Esophagus (tissue), 2 donors: ENCODE measurements at regions not wholly inside any gene's neighbourhood (a gene's known extent, or its start where the extent isn't known, plus 50 kb on each side); places are given as distances from the start of the nearest gene placed in this dataset.

ENCODE experiments used
- H3K27ac ChIP-seq, 2 donors: one replicate each; pipeline ENCODE4 v1.5.1; 2013; ENCODE audit warnings: low read depth in 2 of 2, mild to moderate bottlenecking in 2 of 2, inconsistent platforms in 1 of 2, low read length in 1 of 2, moderate library complexity in 1 of 2
- H3K27me3 ChIP-seq, 2 donors: one replicate each; pipeline ENCODE4 v1.6.1; 2013; ENCODE audit warnings: low read length in 2 of 2, control low read depth in 1 of 2, mild to moderate bottlenecking in 1 of 2; ENCODE audit not compliant: insufficient read depth in 2 of 2, control insufficient read depth in 1 of 2
- H3K36me3 ChIP-seq, 2 donors: one replicate each; pipeline ENCODE4 v1.6.1; 2013; ENCODE audit warnings: low read length in 1 of 2; ENCODE audit not compliant: control insufficient read depth in 2 of 2, insufficient read depth in 2 of 2
- H3K4me1 ChIP-seq, 2 donors: one replicate each; pipeline ENCODE4 v1.6.1; 2013; ENCODE audit warnings: low read length in 1 of 2; ENCODE audit not compliant: control insufficient read depth in 2 of 2, insufficient read depth in 2 of 2
- H3K4me3 ChIP-seq, 2 donors: one replicate each; pipeline ENCODE4 v1.5.1; 2013; ENCODE audit warnings: low read length in 2 of 2, mild to moderate bottlenecking in 2 of 2, low read depth in 1 of 2, moderate library complexity in 1 of 2
- H3K9me3 ChIP-seq, 2 donors: one replicate each; pipeline ENCODE4 v1.6.1; 2013; ENCODE audit warnings: mild to moderate bottlenecking in 2 of 2, low read depth in 1 of 2, low read length in 1 of 2, moderate library complexity in 1 of 2; ENCODE audit not compliant: control insufficient read depth in 2 of 2, insufficient read depth in 1 of 2
- WGBS, 2 donors: extraction: QIAGEN DNeasy Blood & Tissue Kit; methylation state at CpG; one replicate each; pipeline ENCODE4 v1.1.7; 2013; 5-methylcytosine and 5-hydroxymethylcytosine counted together
- donor health status: healthy with polysubstance abuse.
- donor health status: Bipolar disorder and iron deficiency.

DNA sequence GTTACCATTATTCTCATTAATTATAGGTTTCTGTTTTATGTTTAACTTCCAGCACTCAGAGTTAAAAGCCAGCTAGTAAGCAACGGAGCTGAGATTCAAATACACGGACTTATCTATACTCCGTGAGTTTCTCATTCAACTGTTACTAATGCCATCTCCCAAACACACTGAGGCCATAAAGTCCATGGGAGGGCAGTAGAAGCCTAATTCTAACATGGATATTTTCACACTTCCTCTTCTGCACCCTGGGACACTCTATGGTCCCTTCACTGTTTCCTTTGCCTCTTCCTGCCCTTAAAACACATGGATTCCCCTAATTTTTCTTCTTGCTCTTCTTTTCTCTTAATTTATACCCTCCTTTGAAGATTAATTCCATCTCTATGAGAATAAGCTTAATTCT is 245.0 kb downstream of the KLF13 start:
- no peaks in the 10 kb centered on the region for H3K4me1 ChIP-seq
- H3K4me3 ChIP-seq, result no peak overlapping the region
- no peak overlapping the region for H3K27ac ChIP-seq
- no peaks in the 10 kb centered on the region for H3K27me3 ChIP-seq
- no peaks in the 10 kb centered on the region for H3K36me3 ChIP-seq
- WGBS, 2 donors, result 70 to 73% methylated on average over 3 of the region's 3 CpGs
- H3K9me3 ChIP-seq, result peaks cover 0 to 7% of the 10 kb centered on the region in 2 donors

DNA sequence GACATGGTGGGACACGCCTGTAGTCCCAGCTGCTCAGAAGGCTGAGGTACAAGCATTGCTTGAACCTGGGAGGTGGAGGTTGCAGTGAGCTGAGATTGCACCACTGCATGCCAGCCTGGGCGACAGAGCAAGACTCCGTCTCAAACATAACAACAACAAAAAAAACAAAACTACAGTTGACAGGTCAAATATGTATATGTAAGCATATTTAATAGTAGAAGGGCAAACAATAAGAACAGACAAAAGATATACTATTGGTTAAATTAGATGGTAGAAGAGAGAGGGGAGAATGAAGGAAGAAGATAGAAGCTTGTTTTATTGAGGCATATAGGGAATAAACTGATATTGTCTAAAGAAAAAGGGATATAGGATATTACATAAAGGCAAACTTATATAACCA is 247.1 kb downstream of the KLF13 start:
- Histone ChIP-seq H3K27ac (no peak overlapping the region), H3K27me3 (no peaks in the 10 kb centered on the region), H3K4me1 (no peaks in the 10 kb centered on the region), H3K9me3 (no peaks in the 10 kb centered on the region), H3K4me3 (no peak overlapping the region), H3K36me3 (no peaks in the 10 kb centered on the region)
- 91 to 93% methylated on average over 3 of the region's 3 CpGs for WGBS, 2 donors

DNA sequence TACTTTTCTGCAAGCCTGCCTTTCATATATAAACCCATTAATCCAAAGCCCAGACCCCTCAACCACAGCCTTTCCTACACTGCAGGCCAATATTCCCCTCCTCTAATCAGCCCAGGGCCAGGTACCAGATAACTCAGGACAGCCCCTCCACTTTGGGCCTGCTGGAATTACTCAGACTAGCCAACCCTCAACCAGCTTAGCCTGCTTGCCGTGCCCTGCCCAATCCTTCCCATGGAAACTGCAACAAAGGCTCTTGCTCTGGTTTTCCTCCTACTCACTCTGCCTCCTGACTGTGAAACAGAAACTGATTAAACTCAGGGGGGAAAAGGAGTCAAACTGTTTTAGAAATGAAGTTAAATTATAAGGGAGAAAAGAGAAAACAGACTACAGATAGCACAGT is 248.1 kb downstream of the KLF13 start:
- no peaks in the 10 kb centered on the region for H3K36me3 ChIP-seq
- H3K27ac ChIP-seq, result no peak overlapping the region
- no peaks in the 10 kb centered on the region for H3K9me3 ChIP-seq
- no peak overlapping the region for H3K4me3 ChIP-seq
- 27 to 46% methylated on average over 1 of the region's 1 CpG for WGBS, 2 donors
- H3K27me3 ChIP-seq, result no peaks in the 10 kb centered on the region
- H3K4me1 ChIP-seq, result no peaks in the 10 kb centered on the region

DNA sequence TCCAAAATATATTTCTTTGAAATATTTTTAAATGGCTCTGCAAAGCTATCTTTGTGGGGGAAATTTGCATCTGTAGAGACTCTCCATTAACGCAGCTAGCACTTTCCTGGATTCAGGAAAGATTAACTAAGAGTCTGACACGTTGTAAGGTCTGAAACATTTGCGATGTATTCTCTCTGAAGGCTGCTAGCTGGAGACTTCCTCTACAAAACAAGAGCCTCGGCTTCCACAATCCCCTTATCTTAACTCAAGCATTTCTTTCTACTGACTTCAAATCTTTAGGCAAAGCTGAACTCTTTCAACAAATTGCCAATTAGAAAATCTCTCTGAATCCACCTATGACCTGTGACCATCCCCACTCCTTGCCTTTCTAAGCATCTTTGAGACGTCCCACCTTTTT is 250.5 kb downstream of the KLF13 start:
- H3K9me3 ChIP-seq, result no peaks in the 10 kb centered on the region
- no peaks in the 10 kb centered on the region for H3K4me1 ChIP-seq
- no peak overlapping the region for H3K4me3 ChIP-seq
- 64 to 69% methylated on average over 5 of the region's 5 CpGs for WGBS, 2 donors
- no peaks in the 10 kb centered on the region for H3K36me3 ChIP-seq
- H3K27ac ChIP-seq, result no peak overlapping the region
- no peaks in the 10 kb centered on the region for H3K27me3 ChIP-seq

DNA sequence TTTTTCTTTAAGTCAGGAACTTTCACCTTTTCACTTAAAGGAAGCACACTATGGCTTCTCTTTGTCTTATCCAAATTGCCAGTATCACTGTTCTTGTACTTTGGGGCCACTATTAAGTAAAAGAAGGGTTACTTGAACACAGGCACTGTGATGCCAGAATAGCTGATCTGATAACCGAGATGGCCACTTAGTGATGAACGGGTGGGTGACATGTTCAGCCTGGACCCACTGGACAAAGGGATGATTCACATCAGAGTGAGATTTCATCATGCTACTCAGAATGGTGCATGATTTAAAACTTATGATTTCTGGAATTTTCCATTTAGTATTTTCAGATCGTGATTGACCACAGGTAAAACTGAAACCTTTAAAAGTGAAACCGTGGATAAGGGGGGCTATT is 252.6 kb downstream of the KLF13 start:
- no peak overlapping the region for H3K4me3 ChIP-seq
- no peaks in the 10 kb centered on the region for H3K36me3 ChIP-seq
- H3K27ac ChIP-seq, result no peak overlapping the region
- no peaks in the 10 kb centered on the region for H3K27me3 ChIP-seq
- H3K4me1 ChIP-seq, result no peaks in the 10 kb centered on the region
- H3K9me3 ChIP-seq, result peaks cover 0 to 4% of the 10 kb centered on the region in 2 donors
- 78 to 86% methylated on average over 4 of the region's 4 CpGs for WGBS, 2 donors

DNA sequence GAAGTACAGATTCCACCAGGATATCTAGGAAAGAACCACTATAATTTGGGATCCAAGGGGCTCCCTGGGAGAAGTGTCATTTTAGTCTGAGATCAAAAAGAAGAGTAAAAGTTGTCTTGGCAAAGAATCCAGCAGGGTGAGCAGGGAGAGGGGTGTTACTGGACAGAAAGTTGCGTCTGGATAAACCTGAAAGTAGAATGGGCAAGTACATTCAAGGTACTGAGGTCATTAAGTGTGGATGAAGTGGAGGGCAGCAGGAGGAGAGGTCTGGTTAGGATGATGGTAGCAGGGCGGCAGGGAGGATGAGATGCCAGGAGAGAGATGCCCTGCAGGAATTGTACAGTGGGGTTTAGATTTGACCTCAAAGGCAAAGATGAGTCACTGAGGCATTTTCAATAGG is 253.3 kb downstream of the KLF13 start:
- Histone ChIP-seq H3K36me3 (no peaks in the 10 kb centered on the region), H3K4me1 (no peaks in the 10 kb centered on the region), H3K4me3 (no peak overlapping the region), H3K27me3 (no peaks in the 10 kb centered on the region), H3K9me3 (peaks cover 0 to 4% of the 10 kb centered on the region in 2 donors), H3K27ac (no peak overlapping the region)
- 82 to 87% methylated on average over 2 of the region's 2 CpGs for WGBS, 2 donors

DNA sequence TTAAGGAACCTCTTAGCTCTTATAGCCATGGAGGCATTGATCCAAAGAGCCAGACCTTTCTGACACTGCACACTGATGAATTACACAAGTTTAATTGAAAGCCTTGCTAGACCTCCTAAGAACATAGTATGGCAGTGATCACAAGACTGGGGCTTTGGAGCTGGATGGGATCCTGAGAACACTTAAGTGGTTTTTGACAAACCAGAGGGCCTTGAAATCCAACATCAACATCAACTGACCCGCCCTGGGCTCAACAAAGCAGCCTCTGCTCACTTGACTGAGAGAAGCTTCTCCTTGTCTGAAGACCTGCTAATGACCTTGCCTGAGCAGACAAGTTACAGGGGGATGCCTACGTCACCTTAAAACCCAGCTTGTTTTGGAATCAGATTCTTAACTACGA is 257.6 kb downstream of the KLF13 start:
- 78 to 82% methylated on average over 3 of the region's 3 CpGs for WGBS, 2 donors
- Histone ChIP-seq H3K27ac (no peak overlapping the region), H3K36me3 (no peaks in the 10 kb centered on the region), H3K27me3 (no peaks in the 10 kb centered on the region), H3K9me3 (peaks cover 0 to 4% of the 10 kb centered on the region in 2 donors), H3K4me1 (no peaks in the 10 kb centered on the region), H3K4me3 (no peak overlapping the region)

DNA sequence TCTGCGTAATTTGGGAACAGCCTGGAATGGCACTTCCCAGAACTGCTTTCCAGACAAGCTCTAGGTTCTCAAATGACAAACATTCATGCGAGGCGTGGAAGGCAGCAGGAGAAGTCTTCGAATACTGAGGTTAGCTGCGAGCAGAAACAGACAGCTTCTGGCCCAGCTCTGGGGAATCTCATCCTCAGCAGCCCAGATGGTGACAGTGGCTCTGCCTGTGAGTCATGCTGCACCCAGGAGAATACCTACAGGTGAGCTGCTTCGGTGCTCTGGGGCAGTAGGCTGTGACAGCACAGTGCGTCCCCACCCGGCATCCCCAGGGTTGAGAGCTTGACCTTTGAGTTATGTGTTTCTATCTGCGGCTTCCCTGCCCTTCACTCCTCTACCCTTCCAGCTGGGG is 258.6 kb downstream of the KLF13 start:
- no peak overlapping the region for H3K27ac ChIP-seq
- H3K36me3 ChIP-seq, result no peaks in the 10 kb centered on the region
- 83 to 88% methylated on average over 9 of the region's 9 CpGs for WGBS, 2 donors
- no peaks in the 10 kb centered on the region for H3K4me1 ChIP-seq
- peaks cover 0 to 4% of the 10 kb centered on the region in 2 donors for H3K9me3 ChIP-seq
- H3K27me3 ChIP-seq, result no peaks in the 10 kb centered on the region
- H3K4me3 ChIP-seq, result no peak overlapping the region

DNA sequence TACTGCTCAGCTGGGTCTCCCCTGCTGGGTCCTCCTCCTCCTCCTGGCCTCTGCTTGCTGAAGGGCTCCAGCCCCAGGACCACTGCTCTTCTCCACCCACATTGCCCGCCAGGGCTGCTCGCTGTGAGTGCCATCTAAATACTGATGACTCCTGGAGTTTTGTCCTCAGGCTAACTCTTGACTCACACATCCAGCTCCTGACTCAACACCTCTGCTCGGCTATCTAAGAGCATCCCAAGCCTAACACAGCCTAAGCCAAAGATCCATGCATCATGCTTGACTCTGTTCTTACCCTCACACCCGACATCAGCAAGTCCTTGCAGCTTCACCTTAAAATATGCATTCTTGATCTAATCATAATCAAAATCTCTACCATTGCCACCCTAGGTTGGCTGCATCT is 260.2 kb downstream of the KLF13 start:
- WGBS, 2 donors, result 70 to 83% methylated on average over 4 of the region's 4 CpGs
- no peaks in the 10 kb centered on the region for H3K27me3 ChIP-seq
- no peak overlapping the region for H3K4me3 ChIP-seq
- H3K9me3 ChIP-seq, result peaks cover 0 to 4% of the 10 kb centered on the region in 2 donors
- no peak overlapping the region for H3K27ac ChIP-seq
- no peaks in the 10 kb centered on the region for H3K36me3 ChIP-seq
- H3K4me1 ChIP-seq, result no peaks in the 10 kb centered on the region

DNA sequence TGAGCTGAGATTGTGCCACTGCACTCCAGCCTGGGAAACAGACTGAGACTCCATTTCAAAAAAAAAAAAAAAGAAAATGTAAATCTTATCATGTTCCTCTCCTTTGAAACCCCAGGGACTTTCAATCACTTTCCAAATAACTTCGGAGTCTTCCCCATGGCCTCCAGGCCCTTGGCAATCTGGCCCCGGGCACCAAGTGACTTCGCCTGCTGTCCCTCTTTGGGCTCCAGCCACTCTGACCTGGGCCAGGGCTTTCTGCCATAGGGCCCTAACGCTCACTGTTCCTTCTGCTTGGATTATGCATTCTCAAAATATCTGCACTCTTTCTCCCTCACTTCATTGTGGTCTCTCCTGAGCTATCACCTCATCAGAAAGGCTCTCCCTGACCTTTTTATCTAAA is 260.9 kb downstream of the KLF13 start:
- no peak overlapping the region for H3K4me3 ChIP-seq
- H3K36me3 ChIP-seq, result no peaks in the 10 kb centered on the region
- WGBS, 2 donors, result 89 to 96% methylated on average over 4 of the region's 4 CpGs
- no peaks in the 10 kb centered on the region for H3K4me1 ChIP-seq
- H3K27me3 ChIP-seq, result no peaks in the 10 kb centered on the region
- peaks cover 0 to 4% of the 10 kb centered on the region in 2 donors for H3K9me3 ChIP-seq
- H3K27ac ChIP-seq, result no peak overlapping the region
